HUES64 (cell line): ENCODE measurements at regions not wholly inside any gene's neighbourhood (a gene's known extent, or its start where the extent isn't known, plus 50 kb on each side); places are given as distances from the start of the nearest gene placed in this dataset.

Source experiments
- H3K27ac ChIP-seq: 2 replicates; pipeline ENCODE4 v1.7.0; 2013; ENCODE audit warnings: low read depth, low read length, inconsistent platforms
- H3K27me3 ChIP-seq: 2 replicates; pipeline ENCODE4 v1.6.1; 2013; ENCODE audit warnings: mild to moderate bottlenecking, low read length; ENCODE audit not compliant: insufficient read depth
- H3K36me3 ChIP-seq: 2 replicates; pipeline ENCODE4 v1.6.1; 2013; ENCODE audit warnings: mild to moderate bottlenecking, low read length; ENCODE audit not compliant: insufficient read depth
- H3K4me1 ChIP-seq: 2 replicates; pipeline ENCODE4 v1.6.1; 2013; ENCODE audit warnings: mild to moderate bottlenecking, low read length, moderate library complexity; ENCODE audit not compliant: insufficient read depth
- H3K4me3 ChIP-seq: 2 replicates; pipeline ENCODE4 v1.5.1; 2013; ENCODE audit warnings: mild to moderate bottlenecking, low read length, moderate library complexity
- H3K9ac ChIP-seq: 2 replicates; pipeline ENCODE4 v1.6.1; 2013; ENCODE audit warnings: mild to moderate bottlenecking, low read depth, low read length
- H3K9me3 ChIP-seq: 2 replicates; pipeline ENCODE4 v1.6.1; 2013; ENCODE audit warnings: low read depth, low read length; ENCODE audit not compliant: insufficient read depth
- WGBS: fragments of 150-250, 120-280 bp; methylation state at CpG from one replicate; pipeline ENCODE4 v1.1.7; 2013; ENCODE audit warnings: missing lambda C conversion rate; 5-methylcytosine and 5-hydroxymethylcytosine counted together

DNA sequence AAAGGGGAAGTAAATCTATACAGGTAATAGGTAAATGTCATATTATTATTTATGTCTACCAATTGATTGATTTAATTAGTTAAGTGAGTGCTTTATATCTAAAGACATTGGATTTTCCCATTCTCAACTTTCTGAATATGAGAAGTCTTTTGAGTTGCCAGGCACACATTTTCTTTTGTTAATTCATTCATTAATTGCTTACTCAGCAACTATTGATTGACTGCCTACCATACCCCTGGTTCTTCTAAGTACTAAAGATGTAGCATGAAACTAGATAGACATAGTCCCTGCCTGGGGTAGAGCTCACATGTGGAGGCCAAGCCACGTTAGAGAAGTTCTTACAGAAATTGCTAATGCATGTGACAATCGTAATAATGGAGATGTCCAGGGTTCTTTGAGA is 253.1 kb upstream of the LYZL1 start:
- Histone ChIP-seq H3K4me1 (no peaks in the 10 kb centered on the region), H3K9me3 (no peaks in the 10 kb centered on the region), H3K27me3 (no peaks in the 10 kb centered on the region), H3K4me3 (no peak overlapping the region), H3K36me3 (no peaks in the 10 kb centered on the region), H3K27ac (no peak overlapping the region), H3K9ac (no peak overlapping the region)
- WGBS, result 90% methylated on average over 2 of the region's 2 CpGs

DNA sequence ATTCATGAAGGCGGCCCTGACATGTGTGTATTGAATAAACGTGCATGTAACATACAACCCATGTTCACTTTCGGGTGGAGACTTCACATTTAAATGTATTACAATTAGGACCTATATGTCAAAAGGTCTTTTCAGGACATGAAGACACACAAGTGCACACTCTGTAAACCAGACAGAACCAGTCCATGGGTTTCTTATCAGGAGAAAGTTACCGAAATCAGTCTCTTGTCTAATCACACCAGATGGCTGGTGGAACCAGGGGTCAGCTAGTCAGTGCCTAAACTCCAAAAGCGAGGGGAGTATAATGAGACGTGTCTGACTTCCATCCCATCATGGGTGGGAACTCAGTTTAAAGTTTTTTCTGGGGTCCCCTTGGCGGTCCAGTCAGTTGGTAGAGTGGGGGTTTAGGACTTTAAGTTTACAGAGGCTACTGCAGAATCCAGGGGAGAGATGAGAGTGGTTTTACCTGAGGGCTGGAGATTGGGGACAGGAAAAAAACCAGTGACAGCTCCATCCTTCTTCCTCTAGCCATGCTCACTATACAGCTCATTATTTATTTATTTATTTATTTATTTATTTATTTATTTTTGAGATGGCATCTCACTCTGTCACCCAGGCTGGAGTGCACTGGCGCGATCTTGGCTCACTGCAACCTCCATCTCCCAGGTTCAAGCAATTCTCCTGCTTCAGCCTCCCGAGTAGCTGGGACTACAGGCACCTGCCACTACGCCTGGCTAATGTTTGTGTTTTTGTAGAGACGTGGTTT is 251.3 kb upstream of the LYZL1 start:
- 95% methylated on average over 12 of the region's 12 CpGs for WGBS
- Histone ChIP-seq H3K4me3 (no peak overlapping the region), H3K27me3 (no peaks in the 10 kb centered on the region), H3K27ac (no peak overlapping the region), H3K9me3 (no peaks in the 10 kb centered on the region), H3K9ac (no peak overlapping the region), H3K4me1 (no peaks in the 10 kb centered on the region), H3K36me3 (no peaks in the 10 kb centered on the region)

DNA sequence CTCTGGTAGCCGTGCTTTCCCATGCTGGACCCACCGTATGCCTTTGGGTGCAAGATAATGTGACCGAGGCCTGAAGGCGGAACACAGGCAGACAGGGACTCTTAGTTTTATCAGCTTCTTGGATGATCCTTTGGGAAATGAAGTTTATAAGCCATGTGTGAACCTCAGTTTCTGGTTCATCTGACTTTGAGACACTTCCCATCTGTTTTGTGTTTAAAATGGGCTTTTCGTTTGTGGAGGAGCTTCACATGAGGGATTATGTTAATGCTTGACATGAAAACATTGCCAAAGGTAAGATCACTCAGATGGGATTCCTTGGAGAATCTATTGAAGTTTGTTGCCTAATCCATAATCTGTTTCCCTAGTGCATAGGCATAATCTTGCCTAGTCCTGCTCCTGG is 249.8 kb upstream of the LYZL1 start:
- Histone ChIP-seq H3K4me1 (no peaks in the 10 kb centered on the region), H3K9ac (no peak overlapping the region), H3K36me3 (no peaks in the 10 kb centered on the region), H3K27ac (no peak overlapping the region), H3K27me3 (no peaks in the 10 kb centered on the region), H3K4me3 (no peak overlapping the region), H3K9me3 (no peaks in the 10 kb centered on the region)
- 92% methylated on average over 5 of the region's 5 CpGs for WGBS

DNA sequence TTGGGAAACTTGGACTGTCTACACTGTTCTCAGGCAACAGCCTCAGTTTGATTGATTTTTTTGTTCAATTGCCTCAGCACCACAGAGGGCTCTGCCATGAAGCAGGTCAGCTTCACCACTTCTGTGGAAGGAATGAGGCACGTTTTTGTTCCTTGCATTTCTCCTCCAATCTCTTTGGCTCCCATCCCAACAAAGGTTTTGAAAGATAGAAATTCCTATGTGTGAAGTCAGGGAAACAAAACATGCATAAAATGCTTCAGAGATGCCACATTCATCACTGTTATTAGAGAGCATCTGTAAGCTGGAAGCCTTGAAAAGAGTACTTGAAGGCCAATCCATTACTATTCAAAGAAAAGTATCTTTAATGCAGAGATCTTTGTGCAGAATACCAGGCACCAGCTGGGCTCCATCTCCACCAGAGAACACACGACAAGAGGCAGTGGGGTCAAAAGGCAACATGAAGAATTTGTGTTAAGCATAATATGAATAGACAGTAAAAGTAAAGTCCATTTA is 249.1 kb upstream of the LYZL1 start:
- no peaks in the 10 kb centered on the region for H3K9me3 ChIP-seq
- H3K27me3 ChIP-seq, result no peaks in the 10 kb centered on the region
- H3K4me3 ChIP-seq, result no peak overlapping the region
- no peak overlapping the region for H3K9ac ChIP-seq
- H3K4me1 ChIP-seq, result no peaks in the 10 kb centered on the region
- H3K36me3 ChIP-seq, result no peaks in the 10 kb centered on the region
- WGBS, result 42% methylated on average over 2 of the region's 2 CpGs
- H3K27ac ChIP-seq, result no peak overlapping the region

DNA sequence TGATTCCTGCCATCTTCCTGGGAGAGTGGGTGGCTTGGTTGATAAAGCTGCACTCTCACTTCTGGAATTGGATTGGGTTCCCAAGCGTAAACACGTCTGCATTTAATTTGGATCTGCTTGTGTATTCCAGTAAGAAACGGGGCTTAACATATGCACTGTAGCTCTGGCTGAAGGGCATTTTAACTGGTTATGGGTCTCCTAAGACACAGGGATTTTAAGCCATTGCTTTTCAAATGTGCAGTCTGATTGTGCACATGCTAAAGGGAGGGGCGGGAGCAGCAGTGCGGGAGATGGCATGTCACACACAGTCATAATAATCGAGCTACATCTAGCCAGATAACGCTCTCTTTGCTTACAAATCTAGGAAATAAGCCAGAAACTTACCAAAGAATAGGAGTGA is 247.3 kb upstream of the LYZL1 start:
- no peak overlapping the region for H3K9ac ChIP-seq
- H3K4me1 ChIP-seq, result peaks cover 2% of the 10 kb centered on the region; the same call in 1 of the 2 replicates
- no peaks in the 10 kb centered on the region for H3K27me3 ChIP-seq
- H3K36me3 ChIP-seq, result no peaks in the 10 kb centered on the region
- H3K27ac ChIP-seq, result no peak overlapping the region
- H3K9me3 ChIP-seq, result no peaks in the 10 kb centered on the region
- no peak overlapping the region for H3K4me3 ChIP-seq
- 95% methylated on average over 7 of the region's 7 CpGs for WGBS

DNA sequence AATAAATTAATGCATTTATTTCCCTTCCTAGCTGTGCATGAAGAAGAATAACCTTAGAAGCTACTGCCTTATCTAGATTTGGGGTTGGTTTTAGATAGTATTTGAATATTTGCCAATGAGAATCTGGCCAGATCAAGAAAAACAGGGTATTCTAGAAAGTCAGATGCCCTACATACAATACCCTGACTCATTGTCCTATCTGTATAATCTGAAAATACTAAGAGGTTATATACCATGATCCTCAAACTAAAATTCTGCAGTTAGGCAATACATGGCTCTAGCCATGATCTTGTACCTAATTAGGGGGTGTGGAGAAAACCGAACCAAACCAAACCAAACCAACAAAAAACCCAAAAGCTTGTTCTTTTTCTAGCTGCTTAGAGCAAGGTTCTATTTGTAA is 240.4 kb upstream of the LYZL1 start:
- H3K4me1 ChIP-seq, result peaks cover 2% of the 10 kb centered on the region; the same call in 1 of the 2 replicates

DNA sequence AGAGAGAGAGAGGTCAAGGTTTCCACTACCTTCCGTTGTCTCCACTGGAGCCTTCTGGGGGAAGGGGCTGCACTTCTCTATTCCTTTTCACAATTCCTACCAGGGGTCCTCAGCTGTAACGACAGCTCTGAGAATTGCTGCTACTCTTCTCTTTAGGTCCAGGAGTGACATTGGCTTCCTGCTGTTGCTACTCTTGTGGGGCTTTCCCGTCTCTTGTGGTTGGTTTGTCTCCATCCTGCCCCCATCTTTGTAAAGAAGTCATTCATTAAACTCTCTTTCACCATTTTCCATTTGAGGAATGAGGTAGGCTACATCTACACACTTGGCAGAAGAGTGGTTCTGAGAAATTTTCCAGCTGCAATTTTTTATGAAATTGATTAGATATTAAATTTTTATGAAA is 238.8 kb upstream of the LYZL1 start:
- H3K9ac ChIP-seq, result no peak overlapping the region
- WGBS, result 70% methylated on average over 3 of the region's 3 CpGs
- H3K27me3 ChIP-seq, result no peaks in the 10 kb centered on the region
- H3K4me3 ChIP-seq, result no peak overlapping the region
- no peak overlapping the region for H3K27ac ChIP-seq
- peaks cover 2% of the 10 kb centered on the region for H3K4me1 ChIP-seq
- no peaks in the 10 kb centered on the region for H3K36me3 ChIP-seq
- H3K9me3 ChIP-seq, result no peaks in the 10 kb centered on the region

More for the DNA sequence above, 240.4 kb upstream of the LYZL1 start:
- Histone ChIP-seq H3K27ac (no peak overlapping the region), H3K4me3 (no peak overlapping the region), H3K36me3 (no peaks in the 10 kb centered on the region), H3K9ac (no peak overlapping the region), H3K9me3 (no peaks in the 10 kb centered on the region), H3K27me3 (no peaks in the 10 kb centered on the region)
- no CpG with 5 or more reads among the region's 1 CpG for WGBS

DNA sequence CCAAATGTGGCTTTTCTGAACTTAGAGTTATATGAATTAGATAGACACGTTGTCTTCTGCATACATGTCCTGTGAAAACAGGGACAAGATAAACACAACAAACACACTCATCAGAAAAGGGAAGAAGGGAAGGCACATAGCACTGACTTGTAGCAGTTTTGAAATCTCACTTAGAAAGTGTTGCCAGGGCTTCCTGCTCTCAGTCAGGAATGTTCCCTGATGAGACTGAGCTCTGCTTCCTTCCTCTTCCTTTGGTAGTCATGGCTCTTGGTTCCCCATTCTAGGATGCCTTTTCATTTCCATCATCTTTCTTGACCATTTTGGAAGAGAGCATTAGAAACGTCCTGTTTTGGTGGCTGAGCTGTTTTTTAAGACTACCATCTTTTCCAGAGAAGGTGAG is 233.8 kb upstream of the LYZL1 start:
- no peak overlapping the region for H3K9ac ChIP-seq
- peaks cover 8% of the 10 kb centered on the region for H3K4me1 ChIP-seq
- H3K36me3 ChIP-seq, result no peaks in the 10 kb centered on the region
- H3K27me3 ChIP-seq, result no peaks in the 10 kb centered on the region
- no peak overlapping the region for H3K4me3 ChIP-seq
- no peak overlapping the region for H3K27ac ChIP-seq
- 33% methylated on average over 1 of the region's 2 CpGs for WGBS
- no peaks in the 10 kb centered on the region for H3K9me3 ChIP-seq

DNA sequence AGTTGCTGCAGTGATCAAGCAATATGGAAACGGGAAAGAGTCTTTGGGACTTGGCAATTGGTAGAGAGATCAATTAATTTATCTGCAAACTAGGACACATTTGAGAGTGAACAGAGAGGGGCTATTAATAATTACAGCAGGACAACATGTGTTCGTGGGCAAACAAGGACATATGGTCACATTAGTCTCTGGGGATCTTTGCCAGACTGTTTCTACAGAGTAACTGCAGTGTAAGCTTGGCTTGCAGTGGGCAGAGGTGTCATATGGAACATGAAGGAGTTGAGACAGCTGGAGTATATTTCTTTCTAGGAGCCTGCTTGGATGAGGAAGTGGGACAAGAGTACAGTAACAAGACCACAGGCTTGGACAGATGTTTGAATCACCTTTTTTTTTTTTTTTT is 232.1 kb upstream of the LYZL1 start:
- 90% methylated on average over 2 of the region's 2 CpGs for WGBS
- Histone ChIP-seq H3K27me3 (no peaks in the 10 kb centered on the region), H3K27ac (no peak overlapping the region), H3K9ac (no peak overlapping the region), H3K4me1 (peaks cover 8% of the 10 kb centered on the region), H3K4me3 (no peak overlapping the region), H3K9me3 (no peaks in the 10 kb centered on the region), H3K36me3 (no peaks in the 10 kb centered on the region)

DNA sequence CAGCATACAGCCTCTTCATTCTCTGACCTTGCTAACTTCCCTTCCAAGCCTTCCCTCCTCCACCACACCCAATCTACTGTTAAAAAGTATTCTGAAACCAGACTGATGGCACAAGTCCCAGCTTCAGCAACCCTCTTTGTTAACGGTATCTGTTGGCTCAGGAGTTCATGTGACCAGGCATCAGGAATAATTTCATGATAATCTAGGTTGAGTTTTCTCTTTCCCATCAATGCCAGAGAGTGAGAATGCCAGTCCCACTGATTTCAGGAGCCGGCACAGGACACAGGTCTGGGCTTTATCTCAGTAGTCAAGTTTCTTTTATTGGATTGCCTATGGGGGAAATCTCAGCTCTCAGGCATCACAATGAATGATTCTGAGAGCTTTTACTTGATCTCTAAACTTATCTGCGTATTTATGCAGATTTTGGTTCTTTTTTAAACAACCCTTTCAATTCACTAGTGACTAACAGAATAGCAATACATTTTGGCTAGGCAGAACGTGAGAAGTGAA is 231.0 kb upstream of the LYZL1 start:
- Histone ChIP-seq H3K9ac (no peak overlapping the region), H3K27me3 (no peaks in the 10 kb centered on the region), H3K27ac (no peak overlapping the region), H3K9me3 (no peaks in the 10 kb centered on the region), H3K36me3 (no peaks in the 10 kb centered on the region), H3K4me1 (peaks cover 8% of the 10 kb centered on the region), H3K4me3 (no peak overlapping the region)
- WGBS, result 29% methylated on average over 4 of the region's 4 CpGs

DNA sequence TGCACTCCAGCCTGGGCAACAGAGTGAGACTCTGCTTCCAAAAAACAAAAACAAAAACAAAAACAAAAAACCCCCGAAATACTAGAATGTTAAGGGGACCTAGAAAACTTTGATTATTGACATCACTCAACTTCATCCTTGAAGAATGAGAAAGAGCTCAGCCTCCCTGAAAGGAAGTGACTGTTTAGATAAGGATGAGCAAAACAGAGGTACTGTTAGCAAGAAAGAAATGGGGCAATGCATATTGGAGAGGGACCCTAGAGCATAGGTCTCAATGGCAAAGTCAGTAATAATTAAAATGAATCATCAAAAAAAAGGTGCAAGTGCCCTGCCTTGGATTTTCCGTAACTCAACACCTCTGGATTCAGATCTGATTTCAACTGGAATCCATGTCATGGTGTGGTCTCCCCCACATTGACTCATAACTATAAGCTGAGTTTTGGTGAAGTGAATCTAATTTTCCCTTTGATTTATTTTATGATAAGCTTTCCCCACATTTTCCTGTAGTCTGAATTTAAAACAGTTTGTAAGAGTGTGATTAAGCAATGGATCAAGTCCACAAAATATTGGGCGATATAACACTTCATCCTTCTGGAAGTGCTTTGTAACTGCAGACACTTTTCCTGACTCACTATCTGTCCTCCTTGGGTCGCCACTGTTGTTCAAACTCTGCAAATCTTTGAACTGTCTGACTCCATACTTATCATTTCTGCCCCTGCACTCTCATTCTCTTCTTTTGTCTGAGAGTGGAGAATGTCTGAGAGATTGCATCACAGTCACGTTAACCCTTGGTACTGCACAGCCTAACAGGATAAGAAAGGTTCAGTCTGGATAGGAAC is 224.8 kb upstream of the LYZL1 start:
- no peaks in the 10 kb centered on the region for H3K36me3 ChIP-seq
- H3K27ac ChIP-seq, result no peak overlapping the region
- no peaks in the 10 kb centered on the region for H3K27me3 ChIP-seq
- WGBS, result 87% methylated on average over 5 of the region's 5 CpGs
- H3K9ac ChIP-seq, result no peak overlapping the region
- H3K9me3 ChIP-seq, result no peaks in the 10 kb centered on the region
- H3K4me1 ChIP-seq, result peaks cover 31% of the 10 kb centered on the region; the same call in 1 of the 2 replicates
- H3K4me3 ChIP-seq, result no peak overlapping the region
